Activated CD8-positive, alpha-beta memory T cell treated with anti-CD3 and anti-CD28 coated beads, Interleukin-2, amount 10 ng/mL, durations not matched to agents 7 days and 5 days (primary cell): ENCODE measurements at regions not wholly inside any gene's neighbourhood (a gene's known extent, or its start where the extent isn't known, plus 50 kb on each side); places are given as distances from the start of the nearest gene placed in this dataset.
"Not testable (repeated sequence)": the region's sequence is repeated elsewhere in the genome, so short reads cannot be mapped to it uniquely, and the experiment has no call there.

Experiments used
- ATAC-seq: fragments of 150-1000 bp; cut with Tn5 transposase; one replicate; pipeline ENCODE4 v1.10.0; 2021; ENCODE audit warnings: moderate library complexity
- CTCF ChIA-PET: fragments of 350-600 bp; sonication (Branson Sonifier 250); formaldehyde crosslinking; loops from one replicate; lab custom pipeline; 2021; ENCODE audit warnings: antibody characterized with exemption; lab: Charles Lee
- DNase-seq: peaks from one replicate; pipeline ENCODE4 v3.0.0-alpha.2; 2020
- H3K27ac Mint-ChIP-seq: one replicate; pipeline ENCODE4 v1.8.0; 2021; ENCODE audit warnings: mild to moderate bottlenecking, mixed read lengths
- H3K27me3 Mint-ChIP-seq: one replicate; pipeline ENCODE4 v1.8.0; 2021; ENCODE audit warnings: mixed read lengths
- H3K36me3 Mint-ChIP-seq: one replicate; pipeline ENCODE4 v1.8.0; 2021; ENCODE audit warnings: mild to moderate bottlenecking, mixed read lengths
- H3K4me1 Mint-ChIP-seq: one replicate; pipeline ENCODE4 v1.8.0; 2021; ENCODE audit warnings: mixed read lengths
- H3K4me3 Mint-ChIP-seq: one replicate; pipeline ENCODE4 v1.8.0; 2021; ENCODE audit warnings: mild to moderate bottlenecking, moderate library complexity, mixed read lengths
- H3K9me3 Mint-ChIP-seq: one replicate; pipeline ENCODE4 v1.8.0; 2022; ENCODE audit warnings: low read depth, mixed read lengths

DNA sequence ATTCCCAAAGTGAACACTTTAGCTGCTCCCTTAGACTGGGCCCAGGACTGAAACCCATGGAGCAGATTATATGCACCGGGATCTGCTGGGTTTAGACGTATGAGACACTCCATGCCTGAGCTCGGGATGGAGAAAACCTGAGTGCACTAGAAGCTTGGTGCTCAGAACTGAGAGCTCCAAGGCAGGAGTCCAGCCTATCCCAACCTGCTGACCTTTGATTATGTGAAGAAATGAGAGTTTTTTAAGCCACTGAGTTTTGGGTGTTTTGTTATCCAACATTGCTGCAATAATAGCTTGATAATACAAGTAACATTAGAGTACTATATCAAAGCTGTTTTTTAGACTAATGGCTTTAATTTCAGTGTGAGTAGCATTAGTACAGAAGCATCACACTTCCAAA lies 131.5 kb upstream of the KCNK1 start:
- Mint-ChIP-seq H3K27me3 (peaks cover 22% of the 10 kb centered on the region), H3K4me3 (no peak overlapping the region), H3K27ac (no peak overlapping the region), H3K36me3 (no peaks in the 10 kb centered on the region), H3K9me3 (no peaks in the 10 kb centered on the region), H3K4me1 (peaks cover 3% of the 10 kb centered on the region)
- CTCF ChIA-PET, result interaction anchor here (0.8 kb wide), 1 partner anchor 41 kb away, joined by 3 read pairs; no protein-coding TSS in a partner anchor
- no peak for ATAC-seq
- DNase-seq, result no peak

- no peak for DNase-seq
- Mint-ChIP-seq H3K36me3 (no peaks in the 10 kb centered on the region), H3K27ac (no peak overlapping the region), H3K9me3 (no peaks in the 10 kb centered on the region), H3K4me1 (no peaks in the 10 kb centered on the region), H3K27me3 (peaks cover 18% of the 10 kb centered on the region), H3K4me3 (no peak overlapping the region)
- ATAC-seq, result no peak
- CTCF ChIA-PET, result no interaction called here
Observed at GRCh38 chr1:233485385-233485784, 128.5 kb upstream of the KCNK1 start.

DNA sequence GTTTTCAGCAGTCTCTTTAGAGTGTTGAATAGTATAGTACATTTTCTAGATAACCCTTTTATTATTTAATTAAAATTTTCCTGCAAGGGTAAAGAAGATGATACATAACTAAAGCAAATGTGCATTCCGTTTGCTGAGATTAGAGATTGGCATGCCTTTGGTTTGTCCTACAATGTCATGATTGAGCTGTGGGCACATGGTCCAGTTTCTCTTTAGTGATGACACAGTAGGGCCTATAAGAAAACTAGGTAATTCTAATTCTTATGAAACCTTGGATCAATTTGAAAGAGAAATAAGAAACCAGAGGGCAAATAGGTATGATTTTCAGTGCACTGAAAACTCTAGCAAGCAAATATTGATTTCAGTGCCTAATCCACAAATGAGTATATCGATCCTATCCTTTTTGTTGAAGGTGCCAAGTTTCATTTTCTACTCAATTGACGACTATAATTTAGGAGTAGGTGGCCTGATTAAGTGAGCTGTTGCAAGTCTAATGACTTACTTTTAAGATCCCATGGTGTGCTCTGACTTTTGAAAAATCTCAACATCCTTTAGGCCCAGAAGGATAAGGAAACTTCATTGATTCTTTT lies 128.0 kb upstream of the KCNK1 start:
- CTCF ChIA-PET, result no interaction called here

GRCh38 chr1:233487408-233487807 lies 126.5 kb upstream of the KCNK1 start:
- Mint-ChIP-seq H3K4me3 (no peak overlapping the region), H3K36me3 (no peaks in the 10 kb centered on the region), H3K4me1 (no peaks in the 10 kb centered on the region), H3K27ac (no peak overlapping the region), H3K27me3 (peaks cover 16% of the 10 kb centered on the region), H3K9me3 (no peaks in the 10 kb centered on the region)
- DNase-seq (no peak), ATAC-seq (no peak)
- CTCF ChIA-PET, result no interaction called here

More for the DNA sequence above, 128.0 kb upstream of the KCNK1 start:
- Mint-ChIP-seq H3K4me3 (no peak overlapping the region), H3K9me3 (no peaks in the 10 kb centered on the region), H3K36me3 (no peaks in the 10 kb centered on the region), H3K27me3 (peaks cover 18% of the 10 kb centered on the region), H3K27ac (no peak overlapping the region), H3K4me1 (no peaks in the 10 kb centered on the region)
- DNase-seq (no peak), ATAC-seq (no peak)

- Mint-ChIP-seq H3K4me3 (no peak overlapping the region), H3K27me3 (peaks cover 10% of the 10 kb centered on the region), H3K36me3 (no peaks in the 10 kb centered on the region), H3K9me3 (no peaks in the 10 kb centered on the region), H3K4me1 (no peaks in the 10 kb centered on the region), H3K27ac (no peak overlapping the region)
- DNase-seq, result no peak
- CTCF ChIA-PET, result no interaction called here
- ATAC-seq, result no peak
Observed at GRCh38 chr1:233489411-233489810, 124.5 kb upstream of the KCNK1 start.

DNA sequence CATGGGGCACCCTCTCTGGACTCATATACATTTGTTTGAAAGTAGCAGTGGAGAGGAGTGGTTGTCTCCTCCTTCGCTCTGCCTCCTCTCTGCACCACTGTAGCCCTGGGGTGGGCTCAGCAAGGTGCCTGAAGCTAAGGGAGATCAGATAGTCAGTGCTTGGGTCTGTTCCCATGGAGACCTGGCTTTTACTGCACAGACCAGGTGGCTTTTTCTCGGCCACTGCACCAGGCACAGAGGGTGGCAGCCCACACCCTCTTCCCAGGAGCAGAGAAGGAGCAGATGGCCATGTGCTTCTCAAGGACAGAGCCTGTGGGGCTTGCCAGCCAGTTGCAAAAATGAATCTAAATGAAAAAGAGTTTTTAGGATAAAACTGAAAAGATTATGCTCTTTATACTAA lies 123.4 kb upstream of the KCNK1 start:
- Mint-ChIP-seq H3K27ac (no peak overlapping the region), H3K4me3 (no peak overlapping the region), H3K27me3 (peaks cover 10% of the 10 kb centered on the region), H3K9me3 (no peaks in the 10 kb centered on the region), H3K4me1 (no peaks in the 10 kb centered on the region), H3K36me3 (no peaks in the 10 kb centered on the region)
- no peak for ATAC-seq
- no peak for DNase-seq
- CTCF ChIA-PET, result no interaction called here

- H3K27ac Mint-ChIP-seq, result no peak overlapping the region
- no peaks in the 10 kb centered on the region for H3K36me3 Mint-ChIP-seq
- H3K27me3 Mint-ChIP-seq, result peaks cover 8% of the 10 kb centered on the region
- CTCF ChIA-PET, result no interaction called here
- no peak overlapping the region for H3K4me3 Mint-ChIP-seq
- H3K4me1 Mint-ChIP-seq, result no peaks in the 10 kb centered on the region
- no peak for ATAC-seq
- no peak for DNase-seq
- no peaks in the 10 kb centered on the region for H3K9me3 Mint-ChIP-seq
Observed at GRCh38 chr1:233491953-233492620, 121.8 kb upstream of the KCNK1 start.

GRCh38 chr1:233496993-233497392 lies 116.9 kb upstream of the KCNK1 start:
- DNase-seq (no peak), ATAC-seq (no peak)
- Mint-ChIP-seq H3K4me3 (no peak overlapping the region), H3K27me3 (peaks cover 10% of the 10 kb centered on the region), H3K9me3 (no peaks in the 10 kb centered on the region), H3K36me3 (no peaks in the 10 kb centered on the region), H3K27ac (no peak overlapping the region), H3K4me1 (no peaks in the 10 kb centered on the region)
- CTCF ChIA-PET, result no interaction called here

DNA sequence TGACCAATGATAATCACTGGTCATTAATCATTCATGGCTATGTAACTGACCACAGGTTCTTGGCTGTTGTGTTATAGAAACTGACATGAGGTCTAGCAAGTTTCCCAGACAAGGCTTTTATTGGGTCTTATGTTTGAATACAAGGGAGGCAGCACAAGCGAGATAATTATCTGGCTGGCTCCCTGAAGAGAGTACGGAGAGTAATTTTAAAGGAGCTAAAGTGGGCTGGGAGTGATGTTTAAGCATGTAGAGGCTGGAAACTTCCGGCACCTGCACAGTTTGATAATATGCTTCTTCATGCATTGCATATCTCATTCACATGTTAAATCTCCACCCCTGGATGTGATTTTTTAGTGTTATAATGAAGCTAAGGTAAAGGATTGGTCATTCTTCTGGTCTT lies 116.2 kb upstream of the KCNK1 start:
- DNase-seq (no peak), ATAC-seq (no peak)
- no peaks in the 10 kb centered on the region for H3K36me3 Mint-ChIP-seq
- H3K4me3 Mint-ChIP-seq, result no peak overlapping the region
- CTCF ChIA-PET, result no interaction called here
- H3K4me1 Mint-ChIP-seq, result no peaks in the 10 kb centered on the region
- H3K9me3 Mint-ChIP-seq, result no peaks in the 10 kb centered on the region
- peaks cover 10% of the 10 kb centered on the region for H3K27me3 Mint-ChIP-seq
- H3K27ac Mint-ChIP-seq, result no peak overlapping the region

- no peak overlapping the region for H3K4me3 Mint-ChIP-seq
- no peak for DNase-seq
- peaks cover 10% of the 10 kb centered on the region for H3K27me3 Mint-ChIP-seq
- no peaks in the 10 kb centered on the region for H3K36me3 Mint-ChIP-seq
- no peak for ATAC-seq
- CTCF ChIA-PET, result interaction anchor here (0.6 kb wide), 1 partner anchor 182 kb away, joined by 4 read pairs; no protein-coding TSS in a partner anchor
- no peaks in the 10 kb centered on the region for H3K9me3 Mint-ChIP-seq
- no peak overlapping the region for H3K27ac Mint-ChIP-seq
- H3K4me1 Mint-ChIP-seq, result no peaks in the 10 kb centered on the region
Observed at GRCh38 chr1:233500106-233500505, 113.8 kb upstream of the KCNK1 start.

DNA sequence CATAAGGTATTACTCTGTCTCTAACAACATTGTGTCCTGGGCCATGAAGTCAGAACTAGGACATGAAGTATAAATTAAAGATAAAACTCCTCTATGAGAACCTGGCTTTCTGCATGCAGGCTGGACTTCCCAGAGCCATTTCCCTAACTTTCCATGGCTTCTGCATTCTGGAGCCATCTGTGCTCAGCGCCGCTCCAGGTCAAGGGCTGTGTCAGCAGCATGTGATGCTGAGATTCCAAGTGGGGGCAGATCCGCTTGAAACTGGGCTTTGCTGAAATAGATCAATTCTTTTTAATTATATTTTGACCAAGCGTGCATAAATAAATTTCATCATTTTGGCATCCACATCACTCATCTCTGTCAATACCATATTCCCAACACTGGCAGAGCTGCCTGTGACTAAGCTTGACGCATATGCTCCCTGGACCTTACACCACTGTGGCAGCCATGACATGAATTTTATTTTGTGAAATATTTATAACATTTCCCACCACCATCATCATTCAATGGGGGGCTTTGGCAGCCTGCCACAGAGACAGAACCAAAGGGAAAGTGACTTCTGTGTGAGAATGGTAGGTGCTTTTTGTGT lies 110.4 kb upstream of the KCNK1 start:
- CTCF ChIA-PET, result no interaction called here
- H3K4me3 Mint-ChIP-seq, result no peak overlapping the region
- no peak overlapping the region for H3K27ac Mint-ChIP-seq
- peaks cover 5% of the 10 kb centered on the region for H3K9me3 Mint-ChIP-seq
- H3K27me3 Mint-ChIP-seq, result peaks cover 7% of the 10 kb centered on the region
- ATAC-seq (no peak), DNase-seq (no peak)
- H3K4me1 Mint-ChIP-seq, result no peaks in the 10 kb centered on the region
- no peaks in the 10 kb centered on the region for H3K36me3 Mint-ChIP-seq

GRCh38 chr1:233505130-233505529 lies 108.8 kb upstream of the KCNK1 start:
- CTCF ChIA-PET, result no interaction called here
- H3K9me3 Mint-ChIP-seq, result peaks cover 5% of the 10 kb centered on the region
- ATAC-seq, result no peak
- no peaks in the 10 kb centered on the region for H3K4me1 Mint-ChIP-seq
- H3K27ac Mint-ChIP-seq, result no peak overlapping the region
- no peaks in the 10 kb centered on the region for H3K36me3 Mint-ChIP-seq
- H3K27me3 Mint-ChIP-seq, result peaks cover 6% of the 10 kb centered on the region
- DNase-seq, result no peak
- no peak overlapping the region for H3K4me3 Mint-ChIP-seq

GRCh38 chr1:233505889-233506288 lies 108.0 kb upstream of the KCNK1 start:
- H3K9me3 Mint-ChIP-seq, ATAC-seq, H3K4me1 Mint-ChIP-seq, H3K27me3 Mint-ChIP-seq, CTCF ChIA-PET, DNase-seq, H3K27ac Mint-ChIP-seq, H3K4me3 Mint-ChIP-seq, H3K36me3 Mint-ChIP-seq: not testable (repeated sequence)

DNA sequence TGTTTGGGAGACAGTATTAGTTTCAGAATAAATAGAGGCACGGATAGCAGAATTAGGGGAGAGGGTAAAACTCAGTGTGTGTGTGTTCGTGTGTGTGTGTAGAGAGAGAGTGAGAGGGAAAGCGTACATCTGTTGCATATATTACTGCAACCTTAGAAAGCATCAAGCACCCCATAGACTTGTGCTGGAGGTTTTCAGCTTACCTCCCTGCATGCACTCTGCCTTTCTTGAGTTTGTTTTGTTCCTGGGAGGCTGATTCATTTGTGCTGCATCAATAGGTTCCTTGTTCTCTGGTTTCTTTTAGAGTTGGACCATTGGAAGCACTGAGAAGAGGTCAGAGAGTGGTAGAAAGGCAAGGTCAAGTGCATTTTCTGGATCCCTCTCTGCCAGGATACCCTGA lies 104.4 kb upstream of the KCNK1 start:
- Mint-ChIP-seq H3K4me3 (no peak overlapping the region), H3K27me3 (no peaks in the 10 kb centered on the region)
- CTCF ChIA-PET, result no interaction called here

More for the DNA sequence above, 104.4 kb upstream of the KCNK1 start:
- DNase-seq (no peak), ATAC-seq (no peak)
- Mint-ChIP-seq H3K4me1 (no peaks in the 10 kb centered on the region), H3K36me3 (no peaks in the 10 kb centered on the region), H3K27ac (no peak overlapping the region), H3K9me3 (peaks cover 5% of the 10 kb centered on the region)
